Keratinocyte (primary cell): ENCODE measurements at regions not wholly inside any gene's neighbourhood (a gene's known extent, or its start where the extent isn't known, plus 50 kb on each side); places are given as distances from the start of the nearest gene placed in this dataset.

Experiments
- DNase-seq: peaks from one replicate; pipeline ENCODE4 v3.0.0-alpha.2; 2011; ENCODE audit warnings: low read depth, missing footprints, low spot score
- FAIRE-seq: peaks from 2 replicates; lab custom pipeline; 2011; peaks lifted over from hg19 to GRCh38; lab: Jason Lieb, UNC
- H2AFZ ChIP-seq: 2 replicates; pipeline ENCODE4 v1.6.0; 2012; ENCODE audit warnings: low read length, control low read depth, inconsistent platforms; ENCODE audit not compliant: control insufficient read depth
- H3K27ac ChIP-seq: 2 replicates; pipeline ENCODE4 v1.5.1; 2011; ENCODE audit warnings: low read length; ENCODE audit not compliant: control insufficient read depth, insufficient read depth
- H3K27me3 ChIP-seq: 3 replicates; pipeline ENCODE4 v1.6.0; 2011; ENCODE audit warnings: low read length; ENCODE audit not compliant: control insufficient read depth, insufficient read depth; ENCODE audit errors: extremely low read depth
- H3K36me3 ChIP-seq, 2 experiments: 2 replicates in 1 of 2; 3 replicates in 1 of 2; pipeline ENCODE4 v1.5.1; 2011; ENCODE audit warnings: low read length in 2 of 2, mild to moderate bottlenecking in 1 of 2; ENCODE audit not compliant: control insufficient read depth in 2 of 2, insufficient read depth in 2 of 2; ENCODE audit errors: extremely low read depth in 1 of 2
- H3K4me1 ChIP-seq: 3 replicates; pipeline ENCODE4 v1.5.1; 2011; ENCODE audit warnings: low read length; ENCODE audit not compliant: control insufficient read depth, insufficient read depth; ENCODE audit errors: extremely low read depth
- H3K4me2 ChIP-seq: 3 replicates; pipeline ENCODE4 v1.6.0; 2011; ENCODE audit warnings: low read depth, low read length; ENCODE audit not compliant: control insufficient read depth, insufficient read depth; ENCODE audit errors: extremely low read depth
- H3K4me3 ChIP-seq, 3 experiments: fragments of 200-600 bp in 1 of 3; sonication (generic) in 1 of 3; 2 replicates in 2 of 3; 3 replicates in 1 of 3; pipeline ENCODE4 v1.5.1; 2011 to 2016; ENCODE audit warnings: low read length in 3 of 3, mild to moderate bottlenecking in 3 of 3, control low read depth in 2 of 3, inconsistent platforms in 1 of 3, low read depth in 1 of 3, mixed read lengths in 1 of 3, mixed run types in 1 of 3, moderate library complexity in 1 of 3; ENCODE audit not compliant: control insufficient read depth in 2 of 3, insufficient read depth in 2 of 3; ENCODE audit errors: extremely low read depth in 1 of 3
- H3K79me2 ChIP-seq: 2 replicates; pipeline ENCODE4 v1.6.0; 2012; ENCODE audit warnings: low read length; ENCODE audit not compliant: control insufficient read depth, insufficient read depth
- H3K9ac ChIP-seq: 3 replicates; pipeline ENCODE4 v1.6.0; 2011; ENCODE audit warnings: low read length; ENCODE audit not compliant: control insufficient read depth, insufficient read depth; ENCODE audit errors: extremely low read depth
- H3K9me1 ChIP-seq: 3 replicates; pipeline ENCODE4 v1.6.0; 2011; ENCODE audit warnings: low read length; ENCODE audit not compliant: control insufficient read depth, insufficient read depth; ENCODE audit errors: extremely low read depth
- H3K9me3 ChIP-seq: 2 replicates; pipeline ENCODE4 v1.5.1; 2012; ENCODE audit warnings: low read depth, low read length; ENCODE audit not compliant: control insufficient read depth
- H4K20me1 ChIP-seq: 3 replicates; pipeline ENCODE4 v1.6.0; 2011; ENCODE audit warnings: low read length; ENCODE audit not compliant: control insufficient read depth, insufficient read depth; ENCODE audit errors: extremely low read depth
- CTCF ChIP-seq, 3 experiments: IDR thresholded peaks in 1 of 3; conservative IDR thresholded peaks in 1 of 3; optimal IDR thresholded peaks in 1 of 3; 2 replicates in 2 of 3; 3 replicates in 1 of 3; pipeline versions ENCODE3 to v1.5.1; 2011; ENCODE audit warnings: low read length in 3 of 3, mild to moderate bottlenecking in 3 of 3, moderate library complexity in 2 of 3, control low read depth in 1 of 3, inconsistent platforms in 1 of 3; ENCODE audit not compliant: insufficient read depth in 2 of 3; ENCODE audit errors: extremely low read depth in 1 of 3
- EZH2 ChIP-seq: IDR thresholded peaks from one replicate; pipeline ENCODE4 v1.6.1; 2012; ENCODE audit warnings: inconsistent platforms, mild to moderate bottlenecking, low read length, moderate library complexity
- dilution Hi-C: fragments of 300-500 bp; cut with MboI; formaldehyde crosslinking; loops from one replicate; pipeline ENCODE4 v1.7.0; 2020; ENCODE audit warnings: low sequenced_read_pairs; ENCODE audit not compliant: extremely low pct_ligation_motif_present

GRCh38 chr5:38190111-38190510 lies 68.2 kb upstream of the EGFLAM start:
- TF ChIP-seq CTCF (optimal IDR thresholded peaks at IDR 0.05 in 1 of 3, IDR thresholded peaks at IDR 0.05 in 1 of 3, conservative IDR thresholded peaks at IDR 0.05 in 1 of 3; ENCODE audit: extremely low read depth in 1 of 3, insufficient read depth in 2 of 3, low read length in 3 of 3) (no peak), EZH2 (no peak)
- Histone ChIP-seq H3K36me3 (no peaks in the 10 kb centered on the region), H3K9me3 (no peaks in the 10 kb centered on the region), H4K20me1 (no peaks in the 10 kb centered on the region), H3K9ac (no peak overlapping the region), H3K79me2 (no peaks in the 10 kb centered on the region), H2AFZ (no peak overlapping the region), H3K27ac (no peak overlapping the region), H3K9me1 (no peaks in the 10 kb centered on the region), H3K4me1 (no peaks in the 10 kb centered on the region), H3K4me2 (no peak overlapping the region), H3K4me3 (no peak overlapping the region), H3K27me3 (peaks cover 2% of the 10 kb centered on the region)
- FAIRE-seq: no peak
- dilution Hi-C loops: no loop called here
- DNase-seq: no peak

GRCh38 chr5:38189081-38189504 lies 69.3 kb upstream of the EGFLAM start:
- TF ChIP-seq EZH2 (no peak), CTCF (optimal IDR thresholded peaks at IDR 0.05 in 1 of 3, IDR thresholded peaks at IDR 0.05 in 1 of 3, conservative IDR thresholded peaks at IDR 0.05 in 1 of 3; ENCODE audit: extremely low read depth in 1 of 3, insufficient read depth in 2 of 3, low read length in 3 of 3) (no peak)
- Histone ChIP-seq H3K4me2 (no peak overlapping the region), H3K9me3 (no peaks in the 10 kb centered on the region), H3K36me3 (no peaks in the 10 kb centered on the region), H2AFZ (no peak overlapping the region), H3K9ac (no peak overlapping the region), H3K27ac (no peak overlapping the region), H3K4me3 (no peak overlapping the region), H3K27me3 (peaks cover 2% of the 10 kb centered on the region), H4K20me1 (no peaks in the 10 kb centered on the region), H3K4me1 (no peaks in the 10 kb centered on the region), H3K9me1 (no peaks in the 10 kb centered on the region), H3K79me2 (no peaks in the 10 kb centered on the region)
- FAIRE-seq: no peak
- dilution Hi-C loops: no loop called here
- DNase-seq: no peak
